HUES6 (cell line): ENCODE measurements at regions not wholly inside any gene's neighbourhood (a gene's known extent, or its start where the extent isn't known, plus 50 kb on each side); places are given as distances from the start of the nearest gene placed in this dataset.

Experiments used
- H3K27ac ChIP-seq: 2 replicates; pipeline ENCODE4 v1.7.0; 2013; ENCODE audit warnings: low read depth, mild to moderate bottlenecking, low read length, inconsistent platforms
- H3K27me3 ChIP-seq: 2 replicates; pipeline ENCODE4 v1.6.1; 2013; ENCODE audit warnings: low read length; ENCODE audit not compliant: control insufficient read depth, insufficient read depth
- H3K36me3 ChIP-seq: 2 replicates; pipeline ENCODE4 v1.6.1; 2013; ENCODE audit warnings: low read length; ENCODE audit not compliant: control insufficient read depth, insufficient read depth
- H3K4me1 ChIP-seq: 2 replicates; pipeline ENCODE4 v1.6.1; 2013; ENCODE audit warnings: low read length; ENCODE audit not compliant: control insufficient read depth, insufficient read depth
- H3K4me3 ChIP-seq: 2 replicates; pipeline ENCODE4 v1.5.1; 2013; ENCODE audit warnings: low read depth, low read length
- H3K9ac ChIP-seq: one replicate; pipeline ENCODE4 v1.6.1; 2013; ENCODE audit warnings: mild to moderate bottlenecking, low read length
- H3K9me3 ChIP-seq: 2 replicates; pipeline ENCODE4 v1.6.1; 2013; ENCODE audit warnings: low read depth, low read length; ENCODE audit not compliant: control insufficient read depth, insufficient read depth

GRCh38 chr20:55696520-55696919, 308.8 kb downstream of the CBLN4 start:
- Histone ChIP-seq H3K27me3 (no peaks in the 10 kb centered on the region), H3K36me3 (no peaks in the 10 kb centered on the region), H3K4me3 (no peak overlapping the region), H3K4me1 (no peaks in the 10 kb centered on the region), H3K9me3 (no peaks in the 10 kb centered on the region), H3K9ac (no peak overlapping the region), H3K27ac (no peak overlapping the region)

GRCh38 chr20:55693641-55694040, 311.7 kb downstream of the CBLN4 start:
- H3K9me3 ChIP-seq: no peaks in the 10 kb centered on the region
- H3K9ac ChIP-seq: no peak overlapping the region
- H3K27ac ChIP-seq: no peak overlapping the region
- no peaks in the 10 kb centered on the region for H3K4me1 ChIP-seq
- H3K27me3 ChIP-seq: no peaks in the 10 kb centered on the region
- no peaks in the 10 kb centered on the region for H3K36me3 ChIP-seq
- H3K4me3 ChIP-seq: no peak overlapping the region

- no peak overlapping the region for H3K4me3 ChIP-seq
- H3K9ac ChIP-seq: no peak overlapping the region
- H3K27ac ChIP-seq: no peak overlapping the region
- no peaks in the 10 kb centered on the region for H3K9me3 ChIP-seq
- H3K4me1 ChIP-seq: peaks cover 6% of the 10 kb centered on the region; the same call in 1 of the 2 replicates
- H3K36me3 ChIP-seq: no peaks in the 10 kb centered on the region
- H3K27me3 ChIP-seq: no peaks in the 10 kb centered on the region
Observed at GRCh38 chr20:55685841-55686240, 319.5 kb downstream of the CBLN4 start.

GRCh38 chr20:55685425-55685824, 319.9 kb downstream of the CBLN4 start:
- Histone ChIP-seq H3K27me3 (no peaks in the 10 kb centered on the region), H3K36me3 (no peaks in the 10 kb centered on the region), H3K27ac (no peak overlapping the region)

DNA sequence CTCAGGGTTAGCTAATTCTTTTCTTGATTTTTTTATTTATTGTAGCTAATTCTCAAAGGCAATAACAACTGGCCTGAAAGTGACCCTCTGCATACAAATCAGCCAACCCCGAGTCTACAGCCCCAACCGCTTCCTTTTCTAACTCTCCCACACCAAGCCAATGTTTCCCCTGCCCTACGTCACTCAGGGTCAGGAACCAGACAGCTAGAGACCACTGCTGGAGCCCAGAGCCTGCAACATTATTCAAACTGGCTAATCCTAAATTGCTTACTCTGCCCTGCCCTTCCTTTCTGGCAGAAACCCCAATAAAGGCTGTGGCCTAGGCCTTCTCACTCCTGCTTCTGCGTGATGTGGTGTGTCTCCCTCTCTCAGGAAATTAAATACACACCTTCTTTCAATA, 320.7 kb downstream of the CBLN4 start:
- H3K36me3 ChIP-seq: no peaks in the 10 kb centered on the region
- no peak overlapping the region for H3K4me3 ChIP-seq
- no peaks in the 10 kb centered on the region for H3K27me3 ChIP-seq
- H3K9ac ChIP-seq: no peak overlapping the region
- H3K4me1 ChIP-seq: peaks cover 6% of the 10 kb centered on the region; the same call in 1 of the 2 replicates
- H3K9me3 ChIP-seq: no peaks in the 10 kb centered on the region
- no peak overlapping the region for H3K27ac ChIP-seq

More at GRCh38 chr20:55685425-55685824, 319.9 kb downstream of the CBLN4 start:
- Histone ChIP-seq H3K9me3 (no peaks in the 10 kb centered on the region), H3K9ac (no peak overlapping the region), H3K4me1 (peaks cover 6% of the 10 kb centered on the region; the same call in 1 of the 2 replicates), H3K4me3 (no peak overlapping the region)

- Histone ChIP-seq H3K36me3 (no peaks in the 10 kb centered on the region), H3K9ac (no peak overlapping the region), H3K27ac (no peak overlapping the region), H3K4me1 (peaks cover 6% of the 10 kb centered on the region; the same call in 1 of the 2 replicates), H3K9me3 (no peaks in the 10 kb centered on the region), H3K4me3 (no peak overlapping the region), H3K27me3 (no peaks in the 10 kb centered on the region)
Observed at GRCh38 chr20:55678970-55679667, 326.2 kb downstream of the CBLN4 start.

DNA sequence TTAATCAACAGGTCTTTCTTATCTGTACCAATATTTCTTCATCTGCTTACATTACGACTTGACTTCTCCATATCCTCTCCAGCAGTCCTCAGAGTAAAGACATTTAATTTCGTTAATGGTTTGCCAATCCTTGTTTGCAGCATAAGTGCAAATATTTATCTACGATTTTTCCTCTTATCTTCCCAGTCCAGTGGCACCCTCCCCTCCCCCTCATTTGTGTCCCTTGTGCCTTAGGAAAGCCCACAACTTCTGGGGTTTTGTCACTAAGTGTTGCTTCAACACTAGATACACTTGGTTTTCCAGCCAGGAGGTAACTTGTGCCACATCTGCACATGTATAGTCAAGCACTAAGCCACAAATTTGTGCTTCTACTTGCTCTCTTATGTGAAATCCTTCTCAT, 327.2 kb downstream of the CBLN4 start:
- H3K4me1 ChIP-seq: peaks cover 6% of the 10 kb centered on the region; the same call in 1 of the 2 replicates
- H3K36me3 ChIP-seq: no peaks in the 10 kb centered on the region
- H3K9ac ChIP-seq: no peak overlapping the region
- no peaks in the 10 kb centered on the region for H3K9me3 ChIP-seq
- no peak overlapping the region for H3K4me3 ChIP-seq
- H3K27ac ChIP-seq: no peak overlapping the region
- no peaks in the 10 kb centered on the region for H3K27me3 ChIP-seq

DNA sequence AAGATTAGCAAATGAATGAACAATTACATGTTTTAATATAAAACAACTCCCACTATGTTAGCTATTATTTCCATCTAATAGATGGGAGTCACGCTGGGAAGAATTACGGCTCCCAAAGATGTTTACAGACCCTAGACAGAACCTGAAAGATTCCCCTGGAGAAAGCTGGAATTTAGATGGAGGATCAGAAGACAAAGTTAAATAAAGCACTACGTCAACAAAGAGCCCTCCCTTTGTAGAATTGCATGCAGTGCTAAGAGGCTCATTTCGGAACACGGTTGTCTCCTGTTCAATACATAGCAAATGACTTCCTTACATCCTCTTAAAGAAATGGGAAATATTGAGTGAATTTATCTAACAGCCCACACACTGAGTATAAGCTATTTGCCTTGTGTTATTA, 328.3 kb downstream of the CBLN4 start:
- Histone ChIP-seq H3K27ac (no peak overlapping the region), H3K27me3 (no peaks in the 10 kb centered on the region), H3K36me3 (no peaks in the 10 kb centered on the region), H3K4me1 (peaks cover 4% of the 10 kb centered on the region; the same call in 1 of the 2 replicates), H3K4me3 (no peak overlapping the region), H3K9me3 (no peaks in the 10 kb centered on the region), H3K9ac (no peak overlapping the region)

DNA sequence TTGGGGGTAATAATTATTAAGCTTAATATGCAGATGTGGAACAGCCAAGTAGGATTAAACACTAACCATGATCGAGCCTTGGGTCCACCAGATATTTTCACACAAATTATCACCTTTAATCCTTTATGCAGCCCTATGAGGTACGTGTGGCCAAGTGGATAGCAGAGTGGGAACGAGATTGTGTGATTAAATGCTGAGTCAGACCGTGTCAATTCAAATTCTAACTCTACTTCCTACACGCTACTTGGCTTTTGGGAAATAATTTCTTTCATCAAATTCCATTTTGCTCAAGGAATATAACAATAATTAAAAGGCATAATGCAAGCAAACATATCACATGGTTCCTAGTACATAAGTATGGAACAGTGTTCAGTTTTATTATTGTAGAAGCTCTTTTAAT, 329.2 kb downstream of the CBLN4 start:
- Histone ChIP-seq H3K4me1 (no peaks in the 10 kb centered on the region), H3K9ac (no peak overlapping the region), H3K36me3 (no peaks in the 10 kb centered on the region), H3K4me3 (no peak overlapping the region), H3K9me3 (no peaks in the 10 kb centered on the region), H3K27me3 (no peaks in the 10 kb centered on the region), H3K27ac (no peak overlapping the region)

DNA sequence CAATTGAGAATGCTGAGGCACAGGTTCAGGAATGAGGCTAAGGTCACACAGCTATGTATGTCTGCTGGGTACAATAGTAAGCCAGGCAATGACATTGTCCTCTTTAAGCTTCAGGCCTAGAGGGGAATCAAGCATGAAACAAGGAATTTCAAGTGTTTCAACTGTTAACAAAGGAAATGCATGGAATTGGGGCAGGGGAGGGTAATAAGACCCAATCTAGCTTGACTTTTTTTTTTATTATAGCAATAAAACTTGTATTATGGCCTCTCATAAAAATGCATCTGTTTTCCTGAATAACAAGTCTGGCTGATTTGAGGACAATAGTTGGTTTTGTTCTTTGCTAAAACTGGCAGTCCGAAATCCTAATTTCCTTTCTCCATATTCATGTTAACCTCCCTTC, 336.7 kb downstream of the CBLN4 start:
- Histone ChIP-seq H3K36me3 (no peaks in the 10 kb centered on the region), H3K9me3 (no peaks in the 10 kb centered on the region), H3K27me3 (no peaks in the 10 kb centered on the region), H3K27ac (no peak overlapping the region), H3K4me1 (peaks cover 3% of the 10 kb centered on the region; the same call in 1 of the 2 replicates), H3K9ac (no peak overlapping the region), H3K4me3 (no peak overlapping the region)

DNA sequence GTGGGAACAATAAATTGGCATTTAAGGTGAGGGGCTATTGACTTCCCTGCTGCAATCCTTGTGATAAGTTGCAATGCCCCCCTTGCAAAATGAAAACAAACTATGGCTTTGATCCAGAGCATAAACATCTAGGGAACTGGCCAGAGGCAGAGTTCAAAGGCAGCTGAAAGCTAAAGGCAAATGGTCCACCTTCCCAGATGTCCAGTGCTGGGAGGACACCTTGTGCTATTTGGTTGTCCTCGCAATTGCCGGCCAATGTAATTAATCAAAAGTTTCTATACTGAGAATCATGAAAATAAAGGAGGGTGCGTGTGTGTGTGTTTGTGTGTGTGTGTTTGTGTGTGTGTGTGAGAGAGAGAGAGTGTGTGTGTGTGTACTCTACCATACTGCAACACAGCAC, 337.4 kb downstream of the CBLN4 start:
- H3K4me1 ChIP-seq: peaks cover 3% of the 10 kb centered on the region; the same call in 1 of the 2 replicates
- H3K27ac ChIP-seq: no peak overlapping the region
- H3K9ac ChIP-seq: no peak overlapping the region
- H3K36me3 ChIP-seq: no peaks in the 10 kb centered on the region
- H3K9me3 ChIP-seq: no peaks in the 10 kb centered on the region
- H3K27me3 ChIP-seq: no peaks in the 10 kb centered on the region
- no peak overlapping the region for H3K4me3 ChIP-seq
